ENCODE measurements at regions not wholly inside any gene's neighbourhood (a gene's known extent, or its start where the extent isn't known, plus 50 kb on each side); places are given as distances from the start of the nearest gene placed in this dataset.

GRCh38 chr15:25181293-25182097 is 226.7 kb downstream of the SNRPN start:
- no peak for DNase-seq (ENCODE audit: low spot score)

GRCh38 chr15:25182098-25182478 is 227.3 kb downstream of the SNRPN start:
- no peak for DNase-seq (ENCODE audit: low spot score)

- DNase-seq (ENCODE audit: low spot score), result no peak
These were observed 228.1 kb downstream of the SNRPN start for GRCh38 chr15:25182736-25183445.

DNA sequence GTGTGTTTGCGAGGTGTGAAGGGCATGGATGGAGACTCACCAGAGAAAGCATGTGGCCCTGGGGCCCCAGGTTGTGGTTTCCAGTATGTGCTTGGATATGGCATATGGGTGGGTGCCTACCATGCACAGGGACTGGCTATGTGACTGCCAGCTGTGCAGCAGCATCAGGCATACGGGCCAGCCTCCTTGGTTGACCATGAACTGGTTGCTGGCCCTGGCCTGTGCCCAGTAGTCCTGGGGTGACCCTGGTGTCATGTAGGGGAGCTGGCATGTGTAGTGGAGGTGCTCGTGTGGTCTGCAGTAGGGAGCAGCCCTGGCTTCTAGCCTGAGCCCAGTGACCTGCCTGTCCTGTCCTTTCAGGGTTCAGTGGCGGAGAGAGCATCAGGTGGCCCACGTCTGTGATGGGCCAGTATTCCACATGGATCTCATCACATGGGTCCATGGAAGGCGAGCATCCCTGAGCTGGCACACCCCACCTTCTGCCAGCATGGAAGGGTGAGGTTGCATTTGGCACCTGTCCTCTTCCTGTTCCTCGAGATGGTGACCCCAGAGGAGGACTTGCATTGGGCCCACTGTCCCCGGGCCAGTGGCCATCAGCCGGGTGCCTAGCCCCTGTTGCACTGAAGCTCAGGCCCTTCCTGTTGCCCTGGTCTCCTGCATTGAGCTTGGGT is 228.9 kb downstream of the SNRPN start:
- DNase-seq (ENCODE audit: low spot score), result no peak

DNA sequence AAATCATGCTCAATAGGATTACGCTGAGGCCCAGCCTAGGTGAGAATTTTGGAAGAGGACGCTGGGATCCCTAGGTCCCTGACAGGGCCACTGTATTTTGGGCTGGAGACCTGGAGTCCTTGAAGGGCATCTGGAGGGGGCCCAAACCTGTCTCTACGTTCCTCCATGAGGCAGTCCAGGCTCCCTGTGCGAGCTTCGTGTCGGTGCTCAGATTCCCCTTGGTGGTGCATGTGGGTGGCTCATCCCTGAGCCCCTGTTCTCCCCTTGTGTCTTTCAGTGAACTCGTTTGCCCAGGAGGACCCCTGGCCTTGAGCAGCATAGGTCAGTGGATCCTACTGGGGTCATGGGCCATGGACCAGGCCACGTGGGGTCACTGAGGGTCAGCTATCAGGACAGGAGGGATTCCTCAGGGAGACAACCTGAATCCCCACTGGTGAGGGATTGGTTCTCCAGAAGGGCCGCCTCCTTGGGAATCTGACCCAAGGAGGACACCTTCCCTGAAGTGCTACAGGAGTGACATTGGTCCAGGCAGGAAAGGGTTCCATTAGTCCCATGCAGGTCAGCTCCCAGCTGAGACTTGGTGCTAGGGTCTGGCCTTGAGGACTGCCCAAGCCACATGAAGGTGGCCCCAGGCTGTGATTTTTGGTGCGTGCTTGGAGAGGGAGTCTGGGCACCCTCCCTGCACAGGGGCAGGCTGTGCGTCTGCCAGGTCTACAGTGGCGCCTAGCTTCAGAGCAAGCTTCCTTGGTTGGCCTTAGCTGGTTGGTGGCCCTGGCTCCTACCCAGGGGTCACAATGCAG is 229.8 kb downstream of the SNRPN start:
- DNase-seq (ENCODE audit: low spot score), result no peak

- DNase-seq (ENCODE audit: low spot score), result no peak
These were observed 230.4 kb downstream of the SNRPN start for GRCh38 chr15:25185156-25185710.

GRCh38 chr15:25185791-25186190 is 231.0 kb downstream of the SNRPN start:
- no peak for DNase-seq (ENCODE audit: low spot score)

- no peak for DNase-seq (ENCODE audit: low spot score)
These were observed 231.6 kb downstream of the SNRPN start for GRCh38 chr15:25186411-25186810.

GRCh38 chr15:25186906-25187645 is 232.3 kb downstream of the SNRPN start:
- no peak for DNase-seq (ENCODE audit: low spot score)

DNA sequence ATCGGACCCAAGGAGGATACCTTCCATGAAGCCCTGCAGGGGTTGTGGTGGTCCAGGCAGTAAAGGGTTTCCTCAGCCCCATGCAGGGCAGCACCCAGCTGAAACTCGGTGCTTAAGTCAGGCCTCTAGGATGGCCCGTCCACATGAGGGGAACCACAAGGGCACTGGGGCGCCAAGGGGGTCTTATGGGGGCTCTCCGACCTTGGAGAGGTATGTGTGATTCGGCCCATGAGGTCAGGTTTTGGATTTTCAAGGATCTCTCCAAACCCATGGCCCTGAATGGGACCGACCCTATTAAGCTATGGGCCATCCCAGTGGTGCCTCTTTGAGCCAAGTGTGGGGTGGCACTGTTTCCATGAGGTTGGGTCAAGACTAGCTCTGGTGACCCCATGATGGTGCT is 233.3 kb downstream of the SNRPN start:
- DNase-seq (ENCODE audit: low spot score), result no peak

DNA sequence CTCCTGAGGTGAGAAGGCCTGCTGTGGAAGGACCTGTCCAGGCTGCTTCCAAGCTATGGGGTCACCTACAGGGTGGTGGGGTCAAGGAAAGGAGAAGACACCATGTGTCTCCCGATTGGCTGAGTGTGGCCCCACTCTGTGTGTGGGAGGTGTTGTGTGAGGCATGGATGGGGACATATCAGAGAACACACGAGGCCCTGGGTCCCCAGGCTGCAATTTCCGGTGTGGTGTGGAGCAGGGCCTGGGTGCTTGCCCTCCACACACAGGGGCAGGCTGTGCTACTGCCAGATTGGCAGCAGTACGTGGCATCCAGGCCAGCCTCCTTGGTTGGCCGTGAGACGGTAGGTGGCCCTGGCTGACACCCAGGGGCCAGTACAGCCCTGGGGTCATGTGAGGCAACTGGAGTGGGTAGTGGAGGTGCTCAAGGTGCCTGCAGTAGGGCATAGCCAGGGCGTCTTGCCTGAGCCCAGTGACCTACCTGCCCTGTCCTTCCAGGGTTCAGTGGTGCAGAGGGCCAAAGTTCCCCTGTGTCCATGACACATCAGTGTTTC is 233.8 kb downstream of the SNRPN start:
- DNase-seq (ENCODE audit: low spot score), result no peak

- no peak for DNase-seq (ENCODE audit: low spot score)
These were observed 234.8 kb downstream of the SNRPN start for GRCh38 chr15:25189551-25189950.

- no peak for DNase-seq (ENCODE audit: low spot score)
These were observed 237.9 kb downstream of the SNRPN start for GRCh38 chr15:25192651-25193050.

DNA sequence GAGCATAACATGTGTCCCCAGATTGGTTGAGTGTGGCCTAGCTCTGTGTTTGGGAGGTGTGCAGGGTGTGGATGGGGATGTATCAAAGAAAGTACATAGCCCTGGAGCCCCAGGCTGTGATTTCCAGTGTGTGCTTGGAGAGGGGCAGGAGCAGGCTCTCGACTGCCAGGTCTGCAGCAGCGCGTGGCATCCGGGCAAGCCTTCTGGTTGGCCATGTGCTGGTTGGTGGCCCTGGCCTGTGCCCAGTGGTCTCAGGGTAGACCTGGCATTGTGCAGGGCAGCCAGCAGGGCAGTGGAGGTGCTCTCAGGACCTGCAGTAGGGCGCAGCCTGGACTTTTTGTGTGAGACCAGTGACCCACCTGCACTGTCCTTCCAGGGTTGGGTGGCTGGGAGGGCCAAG is 231.5 kb downstream of the UBE3A start:
- no peak for DNase-seq (ENCODE audit: low spot score)

GRCh38 chr15:25208735-25209134 is 230.1 kb downstream of the UBE3A start:
- no peak for DNase-seq (ENCODE audit: low spot score)

DNA sequence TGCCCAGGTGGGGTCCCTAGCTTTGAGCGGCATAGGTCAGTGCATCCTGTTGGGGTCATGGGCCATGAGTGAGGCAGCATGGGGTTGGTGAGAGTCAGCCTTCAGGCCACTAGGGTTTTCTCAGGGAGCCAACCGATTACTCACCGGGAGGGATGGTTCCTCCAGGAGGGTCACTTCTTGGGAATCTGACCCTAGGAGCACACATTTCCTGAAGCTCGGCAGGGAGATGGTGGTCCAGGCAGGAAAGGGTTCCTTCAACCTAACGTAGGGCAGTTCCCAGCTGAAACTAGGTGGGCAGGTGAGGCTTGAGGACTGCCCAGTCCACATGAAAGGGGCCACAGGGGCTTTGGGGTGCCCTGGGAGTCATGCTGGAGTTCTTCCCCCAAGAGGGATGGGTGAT is 218.0 kb downstream of the UBE3A start:
- DNase-seq (ENCODE audit: low spot score), result no peak

DNA sequence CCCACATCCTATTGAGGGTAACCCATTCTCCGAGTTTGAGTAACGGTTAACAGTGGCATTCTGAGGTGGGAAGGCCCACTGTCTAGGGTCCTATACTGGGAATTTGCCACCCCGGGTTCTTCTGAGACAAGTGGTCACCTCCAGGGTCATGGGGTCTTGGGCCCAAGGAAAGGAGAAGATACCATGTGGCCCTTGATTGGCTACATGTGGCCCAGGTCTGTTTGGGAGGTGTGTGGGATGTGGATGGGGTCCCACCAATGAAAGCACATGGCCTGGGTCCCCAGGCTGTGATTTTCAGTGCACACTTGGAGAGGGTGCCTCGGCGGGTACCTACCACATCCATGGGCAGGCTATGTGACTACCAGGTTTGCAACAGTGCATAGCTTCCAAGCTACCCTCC is 214.4 kb downstream of the UBE3A start:
- no peak for DNase-seq (ENCODE audit: low spot score)

- no peak for DNase-seq (ENCODE audit: low spot score)
These were observed 212.5 kb downstream of the UBE3A start for GRCh38 chr15:25226360-25226759.

DNA sequence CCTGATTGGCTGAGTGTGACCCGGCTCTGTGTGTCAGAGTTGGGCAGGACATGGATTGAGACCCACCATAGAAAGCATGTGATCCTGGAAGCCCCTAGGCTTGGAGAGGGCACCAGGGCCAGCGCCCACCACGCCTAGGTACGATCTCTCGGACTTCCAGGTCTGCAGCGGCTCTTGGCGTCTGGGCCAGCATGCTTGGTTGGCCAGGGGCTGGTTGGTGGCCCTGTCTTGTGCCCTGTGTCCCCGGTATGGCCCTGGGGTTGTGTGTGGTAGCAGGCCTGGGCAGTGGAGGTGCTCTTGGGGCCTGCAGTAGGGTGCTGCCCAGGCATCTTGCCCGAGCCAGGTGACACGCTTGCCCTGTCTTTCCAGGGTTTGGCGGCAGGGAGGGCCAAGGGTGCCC is 210.6 kb downstream of the UBE3A start:
- no peak for DNase-seq (ENCODE audit: low spot score)

GRCh38 chr15:25230442-25230841 is 208.4 kb downstream of the UBE3A start:
- no peak for DNase-seq (ENCODE audit: low spot score)

All from pons (tissue), 1 donor.